ENCODE measurements at regions not wholly inside any gene's neighbourhood (a gene's known extent, or its start where the extent isn't known, plus 50 kb on each side); places are given as distances from the start of the nearest gene placed in this dataset.

- TF ChIP-seq TARDBP (IDR thresholded peaks at IDR 0.05) = no peak
- TF ChIP-seq L3MBTL2 (conservative IDR thresholded peaks at IDR 0.05) = no peak
- no peak for TF ChIP-seq SP1 (IDR thresholded peaks at IDR 0.05)
- no peak for TF ChIP-seq FOXA1 (IDR thresholded peaks at IDR 0.05)
- no peak for TF ChIP-seq HDGF (IDR thresholded peaks at IDR 0.05; ENCODE audit: borderline replicate concordance)
Observed at GRCh38 chr10:56146806-56147205, 214.3 kb downstream of the ZWINT start.
